ENCODE measurements at regions not wholly inside any gene's neighbourhood (a gene's known extent, or its start where the extent isn't known, plus 50 kb on each side); places are given as distances from the start of the nearest gene placed in this dataset.
"Not testable (repeated sequence)": the region's sequence is repeated elsewhere in the genome, so short reads cannot be mapped to it uniquely, and the experiment has no call there.

DNA sequence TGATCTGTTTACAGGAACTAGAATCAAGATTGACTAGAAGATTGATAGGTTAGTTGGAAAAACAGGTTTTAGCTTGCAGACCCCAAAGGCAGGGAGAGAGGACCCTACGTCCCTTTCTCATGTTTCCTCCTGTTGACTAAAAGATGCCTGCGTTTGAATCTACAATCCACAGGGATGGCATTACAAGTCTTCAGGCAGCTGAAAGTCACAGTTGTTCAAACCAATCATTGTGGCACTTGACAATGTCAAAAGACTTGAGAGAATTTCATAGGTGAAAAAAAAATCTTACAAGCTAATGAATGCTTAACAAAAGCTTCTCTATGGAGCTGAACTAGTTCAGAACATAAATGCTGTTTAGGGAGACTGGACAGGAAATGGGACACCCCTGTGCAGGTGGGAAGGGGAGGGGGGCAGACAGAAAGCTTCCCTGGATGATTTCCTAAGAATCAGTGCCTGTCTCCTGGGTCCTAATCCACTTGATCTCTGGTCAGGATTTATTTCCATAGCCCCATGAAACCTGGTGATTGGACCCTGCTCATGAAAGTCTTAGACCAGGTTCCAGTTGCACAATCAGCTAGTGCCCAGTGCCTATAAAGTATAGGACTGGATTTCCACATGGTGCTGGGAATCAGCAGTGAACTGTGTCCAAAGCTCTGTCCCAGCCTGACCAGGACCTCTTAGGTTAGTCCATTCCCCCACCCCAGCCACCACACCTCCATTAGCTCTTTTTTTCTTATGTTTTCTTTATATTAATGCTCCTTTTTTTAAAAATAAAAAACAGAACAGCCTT is 91.6 kb upstream of the BCAR3 start:
- no peak for DNase-seq

DNA sequence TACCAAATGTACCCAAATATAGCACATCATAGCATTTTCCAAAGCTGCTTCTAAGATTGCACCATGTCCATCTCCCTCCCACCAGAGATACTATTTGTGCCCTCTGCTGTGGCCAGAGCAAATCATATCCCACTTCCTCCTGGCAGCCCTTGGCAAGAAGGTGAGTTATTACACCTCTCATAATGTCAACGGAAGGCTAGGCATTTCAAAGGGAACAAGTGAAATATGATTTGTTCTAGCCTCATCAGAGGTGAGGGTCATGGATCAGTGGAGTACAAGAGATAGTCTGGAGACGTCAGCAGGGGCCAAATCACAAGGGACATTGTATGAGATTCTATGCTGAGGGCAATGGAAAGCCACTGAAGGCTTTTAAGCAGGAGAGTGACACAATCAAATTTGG is 90.2 kb upstream of the BCAR3 start:
- DNase-seq = no peak

DNA sequence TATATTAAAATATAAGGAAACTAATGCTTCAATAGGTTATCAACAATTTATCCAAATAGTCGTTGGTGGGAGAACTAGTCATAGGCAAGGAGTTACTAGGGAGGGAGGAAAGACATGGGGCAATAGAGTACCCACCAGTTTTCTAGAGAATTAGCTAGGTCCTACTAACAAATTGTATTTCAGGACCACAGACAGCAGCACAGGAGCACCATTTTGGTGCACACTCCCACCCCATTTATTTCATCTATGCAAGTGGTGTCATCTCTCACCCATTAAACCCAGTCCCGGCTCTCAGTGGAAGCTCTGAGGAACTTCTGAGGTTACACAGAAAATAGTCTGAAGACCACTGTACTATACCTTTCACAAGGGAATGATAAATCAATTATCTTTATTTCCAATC is 89.0 kb upstream of the BCAR3 start:
- DNase-seq = no peak

DNA sequence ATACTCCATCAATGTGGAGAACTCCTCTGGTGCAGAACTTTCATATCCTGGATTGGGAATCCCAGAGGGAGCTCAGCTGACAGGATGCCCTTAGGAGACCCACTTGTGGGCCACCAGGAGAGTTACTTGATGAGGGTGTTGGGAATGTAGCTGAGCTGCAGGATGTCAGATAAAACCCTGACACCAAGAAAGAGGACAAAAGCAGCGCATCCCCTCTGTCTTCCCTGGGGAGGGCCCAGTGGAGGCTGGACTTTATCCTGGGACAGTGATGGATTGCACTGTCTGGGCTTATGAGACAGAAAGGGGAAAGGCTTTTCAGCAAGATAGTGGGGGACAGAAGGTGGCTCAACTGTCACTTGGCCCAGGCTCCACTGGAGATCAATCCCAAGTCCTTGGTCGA is 88.1 kb upstream of the BCAR3 start:
- DNase-seq = no peak

DNA sequence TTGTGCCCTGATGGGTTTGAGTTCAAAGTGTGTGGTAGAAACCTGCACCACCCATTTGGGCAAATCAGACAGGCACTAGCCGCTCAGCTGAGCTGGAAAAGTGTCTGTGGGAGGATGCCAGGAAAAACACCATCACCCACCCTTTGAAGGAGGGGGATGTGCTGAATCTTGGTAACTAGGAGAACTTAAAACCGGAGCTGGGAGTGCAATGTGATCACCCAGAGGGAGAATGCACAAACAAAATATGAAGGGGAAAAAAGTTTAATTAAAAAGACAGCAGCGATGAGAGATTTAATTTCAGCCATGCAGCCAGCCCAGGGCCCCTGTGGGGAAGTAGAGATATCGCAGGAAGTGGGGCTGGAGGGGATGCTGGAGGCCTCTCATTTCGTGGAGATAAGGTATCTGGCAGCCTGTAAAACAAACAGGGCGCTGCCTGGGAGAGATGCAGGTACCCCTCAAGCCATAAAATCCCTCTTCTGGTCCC is 86.8 kb upstream of the BCAR3 start:
- DNase-seq = peak; percentile 26

DNA sequence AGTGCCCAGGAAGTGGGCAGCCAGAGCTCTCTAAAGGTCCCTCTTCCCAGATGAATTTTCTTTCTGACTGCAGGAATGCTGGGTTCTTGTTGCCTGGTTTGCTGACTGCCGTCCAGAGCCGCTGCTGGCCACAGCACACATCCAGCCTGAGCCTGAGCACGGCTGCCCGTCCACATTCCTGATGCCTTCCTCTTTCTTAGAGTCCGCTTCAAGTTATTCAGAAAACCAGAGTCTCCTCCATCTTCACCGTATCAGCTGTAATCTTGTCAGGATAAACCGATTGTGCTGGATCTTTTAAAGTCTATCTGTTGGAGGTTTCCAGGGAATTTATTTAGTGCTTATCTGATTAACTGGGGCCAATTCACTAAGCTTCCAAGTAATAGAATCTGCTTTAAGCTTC is 84.8 kb upstream of the BCAR3 start:
- DNase-seq = no peak

DNA sequence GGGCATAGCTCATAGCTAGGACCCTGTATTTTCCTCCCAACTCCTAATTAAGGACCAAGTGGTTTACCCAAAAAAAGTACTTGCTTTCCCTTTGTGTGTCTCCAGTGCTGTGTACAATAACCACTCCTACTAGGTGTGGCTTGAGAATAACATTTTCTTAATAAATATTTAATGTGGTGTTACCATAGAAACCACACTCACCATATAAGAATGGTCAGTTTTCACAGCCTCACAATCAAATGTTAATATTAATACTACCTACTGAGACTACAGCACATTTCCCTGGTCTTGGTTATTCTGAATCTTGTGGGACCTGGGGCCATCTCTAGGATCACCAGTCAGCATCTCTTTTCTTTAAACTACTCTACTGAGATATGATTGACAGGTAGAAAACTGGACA is 83.5 kb upstream of the BCAR3 start:
- DNase-seq = no peak

DNA sequence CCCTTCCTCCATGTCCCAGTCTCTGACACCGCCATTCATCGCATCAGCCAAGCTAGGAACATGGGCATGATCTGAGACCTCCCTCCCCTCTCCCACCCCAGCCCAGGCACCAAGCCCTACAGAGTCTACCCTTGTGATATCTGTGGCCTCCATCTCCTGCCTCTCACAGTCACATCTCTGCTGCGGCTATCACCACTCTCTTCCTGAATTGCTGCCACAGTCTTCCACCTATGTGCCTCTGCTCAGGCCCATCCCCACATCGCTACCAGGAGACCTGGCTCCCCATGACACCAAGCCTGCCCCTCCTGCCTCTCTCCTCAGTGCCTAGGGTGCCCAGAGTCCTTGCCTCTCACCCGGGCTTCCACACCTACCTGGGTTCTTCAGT is 82.7 kb upstream of the BCAR3 start:
- no peak for DNase-seq

DNA sequence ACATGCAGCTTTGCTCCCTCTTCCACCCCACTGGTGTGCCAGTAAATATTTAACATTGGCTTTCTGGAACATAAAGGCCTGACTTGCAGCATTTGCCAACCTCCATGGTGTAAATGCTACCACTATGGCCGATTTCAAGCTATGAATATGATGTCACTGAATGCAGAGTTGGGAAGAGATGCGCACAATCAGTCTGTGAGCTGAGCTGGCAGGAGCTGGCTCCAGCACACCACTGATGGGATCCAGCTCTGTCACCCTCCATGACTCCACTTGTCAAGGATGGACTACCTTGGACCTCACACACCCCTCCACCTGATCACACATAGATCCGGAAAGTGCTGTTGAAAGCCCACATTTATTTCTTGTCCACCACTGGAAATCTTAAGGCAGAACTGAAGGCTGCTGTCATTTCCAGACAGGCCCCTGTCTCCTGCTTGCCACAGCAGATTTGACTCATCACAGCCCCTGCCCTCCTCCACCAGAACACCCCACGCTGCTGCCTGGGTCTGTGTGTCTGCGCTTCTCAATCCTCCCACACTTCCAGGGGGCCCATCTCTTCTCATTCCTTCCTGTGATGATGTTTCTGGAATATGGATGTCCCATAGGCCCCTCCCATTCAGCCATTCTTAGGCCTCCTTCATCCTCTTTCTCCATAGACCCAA is 82.2 kb upstream of the BCAR3 start:
- no peak for DNase-seq

DNA sequence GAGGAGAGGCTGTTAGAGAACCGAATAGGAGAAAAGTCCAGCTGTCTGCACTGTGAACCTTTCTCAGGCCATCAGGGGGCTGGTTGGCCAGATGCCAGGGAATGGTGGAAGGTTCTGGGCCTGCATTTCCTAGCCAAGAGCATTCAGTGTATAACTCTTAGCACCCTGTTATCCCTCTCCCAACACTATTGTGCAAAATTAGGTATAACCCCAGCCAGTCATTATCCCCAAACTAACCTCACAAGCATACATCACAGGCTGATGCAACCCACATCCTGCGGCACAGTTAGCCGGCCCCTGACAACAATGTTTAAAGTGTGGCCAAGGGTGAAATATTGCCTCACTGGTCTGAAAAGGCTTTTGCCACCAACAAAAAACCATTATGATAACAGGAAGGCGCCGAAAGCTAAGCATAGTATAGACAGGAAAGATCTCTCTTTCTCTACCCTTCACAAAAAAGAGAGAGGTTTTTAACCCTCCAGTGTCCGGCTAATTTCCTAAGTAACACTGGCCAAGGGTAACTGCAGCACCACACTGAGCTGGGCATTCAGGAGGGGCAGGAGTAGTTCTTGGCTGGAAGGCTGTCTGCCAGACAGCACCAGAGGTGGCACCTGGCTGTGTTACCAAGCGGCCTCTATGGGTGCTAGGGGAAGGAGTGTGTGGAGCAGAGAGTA is 77.3 kb upstream of the BCAR3 start:
- DNase-seq = no peak

DNA sequence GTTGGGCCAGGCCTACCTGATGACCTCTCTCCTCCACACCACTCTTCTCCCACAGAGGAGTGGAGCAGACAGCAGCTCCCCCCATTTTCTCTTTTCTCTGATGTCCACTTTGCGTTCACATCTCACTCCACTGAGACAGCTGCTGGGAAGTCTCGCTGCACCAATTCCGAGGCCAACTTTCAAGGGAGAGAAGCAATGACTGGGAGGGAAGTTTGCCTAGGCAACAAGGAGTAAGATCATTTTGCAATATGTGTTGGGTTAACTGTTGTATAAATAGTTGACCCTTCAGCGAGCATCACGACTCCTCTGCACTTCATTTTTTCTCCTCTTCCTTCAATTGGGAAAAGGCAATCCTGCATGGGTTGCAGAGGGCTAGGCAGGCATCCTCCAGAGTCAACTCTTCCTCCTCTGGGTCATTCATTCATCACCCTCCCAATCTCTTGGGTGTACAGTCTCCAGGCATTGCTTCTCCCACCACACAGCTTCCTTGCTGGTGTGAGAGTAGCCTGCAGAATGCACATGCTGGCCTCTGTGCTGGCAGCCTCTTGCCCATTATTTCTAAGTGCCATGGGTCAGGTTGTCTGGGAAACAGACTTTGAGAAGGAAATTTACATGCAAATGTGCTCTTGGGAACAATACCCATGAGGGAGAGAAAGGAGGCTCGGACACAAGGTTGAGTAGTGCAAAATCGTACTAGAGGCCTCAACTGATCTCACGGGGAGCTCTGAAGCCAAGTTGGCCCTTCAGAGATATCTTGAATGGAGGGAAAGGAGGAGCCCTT is 75.8 kb upstream of the BCAR3 start:
- no peak for DNase-seq

DNA sequence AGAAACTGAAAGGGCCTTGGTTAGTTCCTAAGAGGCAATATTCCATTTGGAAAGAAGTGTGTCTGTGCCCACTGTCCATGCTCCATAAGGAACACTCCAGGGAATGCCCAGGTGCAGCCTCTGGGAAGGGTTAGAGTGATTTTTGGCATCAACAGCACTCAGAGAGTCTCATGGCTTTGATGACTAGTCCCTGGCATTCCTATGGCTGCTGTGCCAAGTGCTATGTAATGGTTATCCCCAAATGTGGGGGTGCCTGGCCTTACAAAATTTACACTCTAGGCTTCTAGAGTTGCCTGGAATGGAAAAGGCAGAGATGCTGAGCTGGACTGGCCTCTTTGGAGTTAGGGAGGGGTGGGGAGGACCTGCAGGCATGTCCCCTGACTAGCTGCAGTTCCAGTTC is 75.0 kb upstream of the BCAR3 start:
- DNase-seq = no peak

DNA sequence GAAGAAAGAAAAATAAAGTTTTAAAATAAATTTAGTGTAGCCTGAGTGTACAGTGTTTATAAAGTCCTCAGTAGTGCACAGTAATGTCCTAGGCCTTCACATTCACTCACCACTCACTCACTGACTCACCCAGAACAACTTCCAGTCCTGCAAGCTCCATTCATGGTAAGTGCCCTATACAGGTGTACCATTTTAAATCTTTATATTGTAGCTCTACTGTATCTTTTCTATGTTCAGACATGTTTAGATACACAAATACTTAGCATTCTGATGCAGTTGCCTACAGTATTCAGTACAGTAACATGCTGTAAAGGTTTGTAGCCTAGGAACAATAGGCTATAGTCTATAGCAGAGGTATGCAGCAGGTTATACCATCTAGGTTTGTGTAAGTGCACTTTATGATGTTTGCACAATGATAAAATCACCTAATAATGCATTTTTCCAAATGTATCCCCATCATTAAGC is 73.6 kb upstream of the BCAR3 start:
- not testable (repeated sequence) for DNase-seq

DNA sequence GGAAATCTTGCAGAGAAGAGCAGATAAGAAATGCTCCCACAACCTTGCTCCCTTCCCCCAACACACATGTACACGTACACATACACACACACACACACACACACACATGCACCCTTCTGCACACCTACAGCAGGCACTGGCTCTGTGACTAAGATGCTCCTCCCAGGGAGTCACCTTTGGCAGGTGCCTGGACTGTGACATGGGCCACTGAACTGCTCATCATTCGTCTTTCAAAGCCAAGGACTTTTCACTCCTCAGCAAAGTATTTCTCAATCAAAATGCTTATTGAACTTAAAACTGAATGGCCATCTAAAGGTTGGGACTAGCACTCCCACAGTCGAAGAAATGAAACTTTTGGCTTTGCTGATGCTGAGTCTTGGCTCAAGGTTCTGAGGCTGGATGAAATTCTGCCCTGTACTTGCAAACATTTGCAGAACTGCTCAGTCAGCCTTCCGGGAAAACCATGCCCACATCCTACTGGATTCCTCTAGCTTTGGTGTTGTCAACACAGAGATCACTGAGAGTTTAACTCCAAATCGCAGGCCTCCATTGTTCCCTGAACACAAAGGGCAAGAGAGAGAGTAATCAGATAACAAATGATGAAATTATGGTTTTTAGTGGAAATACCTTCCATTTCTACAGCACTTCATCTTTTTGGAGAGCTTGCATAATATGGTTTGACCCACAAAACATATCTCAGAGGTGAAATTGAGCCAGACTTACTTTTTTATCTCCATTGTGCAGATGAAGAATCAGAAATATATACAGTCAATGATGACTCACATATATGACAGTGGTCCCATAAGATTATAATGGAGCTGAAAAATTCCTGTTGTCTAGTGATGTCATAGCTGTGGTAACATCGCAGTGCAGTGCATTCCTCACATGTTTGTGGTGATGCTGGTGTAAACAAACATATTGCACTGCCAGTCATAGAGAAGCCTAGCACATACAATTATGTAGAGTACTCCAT is 72.4 kb upstream of the BCAR3 start:
- no peak for DNase-seq

DNA sequence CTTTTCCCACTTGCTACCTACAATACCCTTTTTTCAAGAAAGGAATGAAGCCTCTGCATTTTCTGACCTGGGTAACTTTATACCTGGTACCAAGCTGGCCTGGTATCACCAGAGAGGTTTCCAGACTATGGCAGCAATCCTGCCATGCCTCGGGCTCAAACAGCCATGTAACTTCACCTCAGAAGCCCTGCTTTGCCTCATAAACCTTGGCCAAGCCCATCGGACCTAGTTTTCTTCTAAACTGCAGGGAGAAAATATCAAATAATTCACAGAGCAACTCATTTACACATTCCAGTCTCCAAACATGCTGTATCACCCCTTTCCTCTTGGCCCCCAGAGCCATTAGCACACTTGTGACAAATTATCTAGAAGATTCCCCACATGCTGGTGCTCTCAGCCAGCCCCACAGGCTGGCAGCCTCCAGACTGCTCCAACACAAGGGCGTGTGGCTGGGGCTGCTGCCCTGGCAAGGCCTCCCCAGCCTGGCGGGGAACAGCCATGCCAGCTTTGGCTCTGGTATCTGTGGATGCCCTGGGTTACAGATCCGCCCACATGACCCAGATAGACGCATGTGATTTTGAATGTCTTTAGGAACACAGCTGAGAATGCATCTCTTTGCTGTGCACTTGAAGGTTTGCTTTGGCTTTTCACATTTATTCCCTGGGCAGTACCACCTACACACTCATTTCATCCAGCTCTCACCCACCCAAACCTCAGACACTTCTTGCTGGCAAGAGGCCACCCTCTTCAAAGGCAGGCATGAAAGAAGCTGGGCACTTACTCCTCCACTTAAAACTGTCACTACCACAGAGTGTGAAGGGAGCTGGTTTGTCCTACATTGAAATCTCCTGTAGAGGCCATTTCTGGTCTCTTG is 70.0 kb upstream of the BCAR3 start:
- no peak for DNase-seq

DNA sequence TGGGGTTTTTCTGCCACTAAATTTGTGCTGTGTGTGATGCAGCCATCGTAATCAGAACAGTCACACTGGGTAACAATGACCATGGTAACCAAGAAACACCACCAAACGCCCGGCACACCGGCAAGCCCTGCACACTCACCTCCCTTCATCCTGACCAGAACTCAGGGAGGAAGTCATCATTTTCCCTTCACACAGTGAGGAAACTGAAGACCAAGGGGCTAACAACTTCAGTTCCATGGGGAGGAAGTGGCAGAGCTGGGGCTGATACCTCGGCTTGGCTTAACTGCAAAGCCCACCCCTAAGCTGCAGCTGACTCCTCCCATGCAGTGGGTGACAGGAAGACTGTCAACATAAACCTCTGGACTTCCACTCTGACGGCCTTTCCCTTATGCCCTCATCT is 69.3 kb upstream of the BCAR3 start:
- DNase-seq = no peak

DNA sequence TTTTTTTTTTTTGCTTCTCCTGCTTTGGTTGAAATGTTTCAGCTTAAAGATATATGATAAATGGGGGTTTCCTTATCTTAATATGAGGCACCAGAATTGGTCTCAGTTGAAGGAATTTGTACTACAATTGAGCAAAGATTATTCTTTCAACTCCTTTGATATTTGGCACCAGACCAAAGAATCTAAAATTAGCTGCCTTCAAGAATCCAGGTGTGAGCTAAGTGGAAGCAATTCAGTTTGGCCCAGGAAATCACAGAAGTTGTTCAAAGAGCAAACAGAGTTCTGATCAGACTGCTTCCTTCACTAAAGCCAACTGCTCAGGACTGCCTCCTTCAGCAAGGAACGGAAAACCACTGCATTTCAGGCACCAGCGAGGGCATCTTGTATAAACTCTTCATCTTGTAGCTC is 68.3 kb upstream of the BCAR3 start:
- no peak for DNase-seq

DNA sequence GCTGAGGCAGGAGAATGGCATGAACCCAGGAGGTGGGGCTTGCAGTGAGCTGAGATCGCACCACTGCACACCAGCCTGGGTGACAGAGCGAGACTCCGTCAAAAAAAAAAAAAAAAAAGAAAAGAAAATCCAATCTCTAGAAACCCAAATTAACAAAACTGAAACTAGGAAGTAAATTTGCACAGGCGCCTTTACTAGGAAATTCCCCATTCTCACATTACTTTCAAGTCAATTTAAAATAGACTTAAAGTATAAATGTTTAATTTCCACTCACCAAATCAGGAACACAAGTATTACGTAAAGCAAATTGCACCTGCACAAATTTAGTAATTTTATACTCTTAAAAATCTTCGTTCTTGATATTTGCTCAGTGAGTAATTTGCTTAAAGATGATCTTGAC is 67.8 kb upstream of the BCAR3 start:
- no peak for DNase-seq

DNA sequence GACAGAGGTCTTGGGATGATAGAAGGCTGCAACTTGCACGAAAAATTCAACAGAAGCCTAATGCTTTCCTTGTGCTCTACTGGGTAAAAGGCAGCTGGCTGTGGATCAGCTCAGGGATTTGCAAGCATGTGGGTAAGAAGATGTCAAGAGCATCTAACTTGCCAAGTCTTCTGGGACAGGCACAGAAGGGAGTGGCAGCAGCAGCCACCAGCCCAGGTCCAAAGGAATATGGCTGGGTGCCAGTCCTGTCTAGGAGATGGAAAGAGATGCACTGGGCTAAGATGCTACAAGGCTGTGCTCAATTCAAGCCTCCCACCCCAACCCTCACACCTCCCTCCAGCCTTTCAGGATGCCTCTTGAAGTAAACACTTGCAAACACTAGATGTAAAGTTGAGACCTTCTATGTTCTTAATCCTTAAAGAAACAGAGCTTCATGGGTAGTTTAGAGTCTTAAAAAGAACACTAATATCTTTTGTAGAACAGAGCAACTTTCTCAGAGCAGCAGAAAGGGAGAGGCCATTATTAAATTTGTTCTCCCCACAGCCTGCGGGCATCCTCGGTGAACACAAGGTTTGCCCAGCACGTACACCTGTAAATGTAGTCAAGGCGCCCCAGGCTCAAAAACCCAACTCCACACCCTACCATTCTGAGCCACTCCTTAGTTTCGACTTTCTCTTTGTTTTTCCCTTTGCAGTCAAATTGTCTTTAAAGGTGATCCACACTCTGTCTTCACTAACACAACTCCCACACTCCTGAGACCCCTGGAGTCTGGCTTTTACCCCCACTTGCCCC is 64.6 kb upstream of the BCAR3 start:
- no peak for DNase-seq
